ENCODE measurements at regions not wholly inside any gene's neighbourhood (a gene's known extent, or its start where the extent isn't known, plus 50 kb on each side); places are given as distances from the start of the nearest gene placed in this dataset.
"Not testable (repeated sequence)": the region's sequence is repeated elsewhere in the genome, so short reads cannot be mapped to it uniquely, and the experiment has no call there.

DNA sequence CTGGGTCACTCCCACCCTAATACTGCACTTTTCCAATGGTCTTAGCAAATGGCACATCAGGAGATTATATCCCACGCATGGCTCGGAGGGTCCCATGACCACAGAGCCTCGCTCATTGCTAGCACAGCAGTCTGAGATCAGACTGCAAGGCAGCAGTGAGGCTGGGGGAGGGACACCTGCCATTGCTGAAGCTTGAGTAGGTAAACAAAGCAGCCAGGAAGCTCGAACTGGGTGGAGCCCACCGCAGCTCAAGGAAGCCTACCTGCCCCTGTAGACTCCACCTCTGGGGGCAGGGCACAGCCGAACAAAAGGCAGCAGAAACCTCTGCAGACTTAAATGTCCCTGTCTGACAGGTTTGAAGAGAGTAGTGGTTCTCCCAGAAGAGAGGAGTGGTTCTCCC lies 599.0 kb upstream of the GRIN3A start:
- H3K27me3 ChIP-seq (ENCODE audit: insufficient read depth, low read length, poor library complexity, severe bottlenecking); H3K9me3 ChIP-seq (ENCODE audit: low read length); H3K4me1 ChIP-seq (ENCODE audit: insufficient read depth, low read length); H3K36me3 Mint-ChIP-seq; H3K36me3 ChIP-seq (ENCODE audit: insufficient read depth, low read length); CTCF ChIA-PET; H3K4me3 ChIP-seq (ENCODE audit: low read length); H3K27me3 Mint-ChIP-seq; DNase-seq; H3K27ac ChIP-seq (ENCODE audit: low read depth, low read length); H3K4me1 Mint-ChIP-seq; POLR2A ChIA-PET: not testable (repeated sequence)
- Mint-ChIP-seq H3K4me3 (peak overlapping the region in 1 of 7 donors; percentile 54), H3K27ac (peak overlapping the region in 1 of 8 donors; percentile 68), H3K9me3 (peaks cover 7 to 20% (median 16%) of the 10 kb centered on the region in 5 donors)

DNA sequence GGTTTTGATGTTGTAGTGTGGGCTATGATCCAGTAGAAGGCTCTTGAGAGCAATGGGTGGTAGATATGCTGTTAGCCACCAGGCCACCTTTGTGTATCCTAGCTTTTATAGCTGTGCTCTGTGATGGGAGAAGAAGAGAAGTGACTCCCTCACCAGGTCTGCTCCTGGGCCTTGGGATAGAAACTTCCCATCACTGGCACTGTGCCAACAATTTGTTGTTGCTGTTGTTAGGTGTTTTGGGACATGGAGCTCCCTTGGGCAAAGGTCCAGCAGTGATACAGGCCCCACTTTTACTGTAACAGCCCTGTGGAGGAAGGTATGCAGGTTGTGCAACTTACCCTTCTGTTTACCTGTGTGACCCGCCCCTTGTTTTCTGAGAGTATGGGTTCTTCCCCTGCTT lies 570.9 kb upstream of the GRIN3A start:
- no peak overlapping the region for H3K27ac ChIP-seq (ENCODE audit: low read depth, low read length)
- CTCF ChIA-PET: no interaction called here
- Mint-ChIP-seq H3K4me3 (no peak overlapping the region), H3K27me3 (no peaks in the 10 kb centered on the region), H3K36me3 (no peaks in the 10 kb centered on the region), H3K4me1 (no peaks in the 10 kb centered on the region), H3K9me3 (peaks cover 7 to 40% (median 17%) of the 10 kb centered on the region in 5 donors), H3K27ac (no peak overlapping the region)
- no peak overlapping the region for H3K4me3 ChIP-seq (ENCODE audit: low read length)
- POLR2A ChIA-PET: no interaction called here
- no peak for DNase-seq
- no peaks in the 10 kb centered on the region for H3K9me3 ChIP-seq (ENCODE audit: low read length)
- no peaks in the 10 kb centered on the region for H3K4me1 ChIP-seq (ENCODE audit: insufficient read depth, low read length)
- no peaks in the 10 kb centered on the region for H3K27me3 ChIP-seq (ENCODE audit: insufficient read depth, low read length, poor library complexity, severe bottlenecking)
- H3K36me3 ChIP-seq (ENCODE audit: insufficient read depth, low read length): no peaks in the 10 kb centered on the region

GRCh38 chr9:102295188-102295587 lies 556.7 kb upstream of the GRIN3A start:
- no peak overlapping the region for H3K4me3 Mint-ChIP-seq
- H3K4me3 ChIP-seq (ENCODE audit: low read length): no peak overlapping the region
- POLR2A ChIA-PET: no interaction called here

DNA sequence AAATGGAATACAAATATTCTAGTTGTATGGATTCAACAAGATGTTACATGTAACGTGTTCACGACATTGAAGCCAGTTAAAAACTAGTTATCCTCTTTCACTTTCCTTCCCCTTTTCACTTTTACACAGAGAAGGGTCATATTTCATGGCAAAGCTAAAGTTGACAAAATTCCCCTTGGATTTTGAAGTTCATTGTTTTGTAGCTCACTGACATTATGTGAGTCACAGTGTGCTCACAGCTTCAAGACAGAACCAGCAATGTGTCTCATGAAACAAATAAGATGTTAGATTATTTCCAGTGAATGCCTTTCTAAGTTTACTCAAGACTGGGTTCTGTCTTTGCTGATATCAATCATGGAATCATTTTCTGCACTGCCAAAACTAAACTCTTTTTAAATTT lies 535.5 kb upstream of the GRIN3A start:
- ChIA-PET POLR2A (no interaction called here), CTCF (no interaction called here)
- no peaks in the 10 kb centered on the region for H3K36me3 Mint-ChIP-seq
- H3K27ac Mint-ChIP-seq: no peak overlapping the region
- H3K4me1 Mint-ChIP-seq: no peaks in the 10 kb centered on the region
- Histone ChIP-seq H3K9me3 (ENCODE audit: low read length) (no peaks in the 10 kb centered on the region), H3K4me3 (ENCODE audit: low read length) (no peak overlapping the region), H3K27me3 (ENCODE audit: insufficient read depth, low read length, poor library complexity, severe bottlenecking) (no peaks in the 10 kb centered on the region), H3K4me1 (ENCODE audit: insufficient read depth, low read length) (no peaks in the 10 kb centered on the region), H3K27ac (ENCODE audit: low read depth, low read length) (no peak overlapping the region), H3K36me3 (ENCODE audit: insufficient read depth, low read length) (no peaks in the 10 kb centered on the region)
- no peaks in the 10 kb centered on the region for H3K27me3 Mint-ChIP-seq
- DNase-seq: no peak
- no peak overlapping the region for H3K4me3 Mint-ChIP-seq
- peaks cover 2 to 21% (median 3%) of the 10 kb centered on the region in 5 donors for H3K9me3 Mint-ChIP-seq

More at GRCh38 chr9:102295188-102295587, 556.7 kb upstream of the GRIN3A start:
- CTCF ChIA-PET: no interaction called here
- H3K9me3 Mint-ChIP-seq: peaks cover 3 to 16% (median 8%) of the 10 kb centered on the region in 5 donors
- Histone ChIP-seq H3K9me3 (ENCODE audit: low read length) (no peaks in the 10 kb centered on the region), H3K36me3 (ENCODE audit: insufficient read depth, low read length) (no peaks in the 10 kb centered on the region), H3K27ac (ENCODE audit: low read depth, low read length) (no peak overlapping the region), H3K4me1 (ENCODE audit: insufficient read depth, low read length) (no peaks in the 10 kb centered on the region), H3K27me3 (ENCODE audit: insufficient read depth, low read length, poor library complexity, severe bottlenecking) (no peaks in the 10 kb centered on the region)
- H3K36me3 Mint-ChIP-seq: no peaks in the 10 kb centered on the region
- no peak for DNase-seq
- no peaks in the 10 kb centered on the region for H3K27me3 Mint-ChIP-seq
- H3K27ac Mint-ChIP-seq: no peak overlapping the region
- no peaks in the 10 kb centered on the region for H3K4me1 Mint-ChIP-seq

DNA sequence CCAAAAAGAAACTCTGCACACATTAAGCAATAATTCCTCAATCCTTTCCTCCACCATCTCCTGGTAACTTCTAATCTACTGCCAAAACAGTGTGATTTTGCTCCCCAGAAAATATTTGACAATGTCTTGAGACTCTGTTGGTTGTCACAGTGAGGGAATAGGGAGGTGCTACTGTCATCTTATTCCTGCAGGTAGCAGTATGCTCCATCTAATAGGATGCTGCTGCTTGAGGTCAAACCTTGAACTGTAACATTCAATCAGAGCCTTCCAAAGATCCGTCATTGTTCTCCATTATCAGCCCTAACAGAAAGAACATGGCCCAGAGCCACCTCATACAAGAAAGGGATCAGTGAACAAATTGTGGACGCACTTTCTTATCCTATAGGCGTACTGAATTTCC lies 514.7 kb upstream of the GRIN3A start:
- H3K36me3 ChIP-seq (ENCODE audit: insufficient read depth, low read length): no peaks in the 10 kb centered on the region
- H3K27ac ChIP-seq (ENCODE audit: low read depth, low read length): no peak overlapping the region
- H3K9me3 ChIP-seq (ENCODE audit: low read length): no peaks in the 10 kb centered on the region
- ChIA-PET POLR2A (no interaction called here), CTCF (no interaction called here)
- no peak for DNase-seq
- Mint-ChIP-seq H3K27ac (no peak overlapping the region), H3K27me3 (no peaks in the 10 kb centered on the region), H3K4me1 (no peaks in the 10 kb centered on the region), H3K4me3 (no peak overlapping the region), H3K36me3 (no peaks in the 10 kb centered on the region), H3K9me3 (peaks cover 4 to 18% (median 8%) of the 10 kb centered on the region in 5 donors)
- no peaks in the 10 kb centered on the region for H3K4me1 ChIP-seq (ENCODE audit: insufficient read depth, low read length)
- H3K4me3 ChIP-seq (ENCODE audit: low read length): no peak overlapping the region
- no peaks in the 10 kb centered on the region for H3K27me3 ChIP-seq (ENCODE audit: insufficient read depth, low read length, poor library complexity, severe bottlenecking)

- H3K9me3 Mint-ChIP-seq: peaks cover 0 to 34% (median 2%) of the 10 kb centered on the region in 5 donors
- no peak for DNase-seq
- H3K4me3 Mint-ChIP-seq: no peak overlapping the region
- no peaks in the 10 kb centered on the region for H3K36me3 Mint-ChIP-seq
- H3K4me1 ChIP-seq (ENCODE audit: insufficient read depth, low read length): no peaks in the 10 kb centered on the region
- H3K27me3 Mint-ChIP-seq: no peaks in the 10 kb centered on the region
- no peaks in the 10 kb centered on the region for H3K4me1 Mint-ChIP-seq
- H3K36me3 ChIP-seq (ENCODE audit: insufficient read depth, low read length): no peaks in the 10 kb centered on the region
- no peak overlapping the region for H3K27ac ChIP-seq (ENCODE audit: low read depth, low read length)
- POLR2A ChIA-PET: no interaction called here
- no peaks in the 10 kb centered on the region for H3K27me3 ChIP-seq (ENCODE audit: insufficient read depth, low read length, poor library complexity, severe bottlenecking)
- CTCF ChIA-PET: interaction anchor here (0.6 kb wide), 1 partner anchor 9 kb away, joined by 3 read pairs; no protein-coding TSS in a partner anchor
- no peaks in the 10 kb centered on the region for H3K9me3 ChIP-seq (ENCODE audit: low read length)
- H3K4me3 ChIP-seq (ENCODE audit: low read length): no peak overlapping the region
- H3K27ac Mint-ChIP-seq: no peak overlapping the region
Observed at GRCh38 chr9:102244916-102245315, 506.5 kb upstream of the GRIN3A start.

- Histone ChIP-seq H3K9me3 (ENCODE audit: low read length) (no peaks in the 10 kb centered on the region), H3K4me1 (ENCODE audit: insufficient read depth, low read length) (no peaks in the 10 kb centered on the region), H3K4me3 (ENCODE audit: low read length) (no peak overlapping the region), H3K27ac (ENCODE audit: low read depth, low read length) (no peak overlapping the region), H3K27me3 (ENCODE audit: insufficient read depth, low read length, poor library complexity, severe bottlenecking) (no peaks in the 10 kb centered on the region), H3K36me3 (ENCODE audit: insufficient read depth, low read length) (no peaks in the 10 kb centered on the region)
- peaks cover 2 to 13% (median 6%) of the 10 kb centered on the region in 5 donors for H3K9me3 Mint-ChIP-seq
- H3K36me3 Mint-ChIP-seq: no peaks in the 10 kb centered on the region
- H3K27ac Mint-ChIP-seq: no peak overlapping the region
- H3K27me3 Mint-ChIP-seq: no peaks in the 10 kb centered on the region
- no peak overlapping the region for H3K4me3 Mint-ChIP-seq
- CTCF ChIA-PET: no interaction called here
- POLR2A ChIA-PET: no interaction called here
- H3K4me1 Mint-ChIP-seq: no peaks in the 10 kb centered on the region
- DNase-seq: no peak
Observed at GRCh38 chr9:102237520-102237919, 499.1 kb upstream of the GRIN3A start.

GRCh38 chr9:102237094-102237493 lies 498.6 kb upstream of the GRIN3A start:
- no peaks in the 10 kb centered on the region for H3K36me3 ChIP-seq (ENCODE audit: insufficient read depth, low read length)
- no peak overlapping the region for H3K27ac ChIP-seq (ENCODE audit: low read depth, low read length)
- H3K4me1 ChIP-seq (ENCODE audit: insufficient read depth, low read length): no peaks in the 10 kb centered on the region
- H3K4me3 Mint-ChIP-seq: no peak overlapping the region
- POLR2A ChIA-PET: no interaction called here
- no peaks in the 10 kb centered on the region for H3K4me1 Mint-ChIP-seq
- DNase-seq: no peak
- no peak overlapping the region for H3K27ac Mint-ChIP-seq
- no peaks in the 10 kb centered on the region for H3K36me3 Mint-ChIP-seq
- peaks cover 2 to 15% (median 8%) of the 10 kb centered on the region in 5 donors for H3K9me3 Mint-ChIP-seq
- CTCF ChIA-PET: no interaction called here
- H3K9me3 ChIP-seq (ENCODE audit: low read length): no peaks in the 10 kb centered on the region
- no peaks in the 10 kb centered on the region for H3K27me3 ChIP-seq (ENCODE audit: insufficient read depth, low read length, poor library complexity, severe bottlenecking)
- no peaks in the 10 kb centered on the region for H3K27me3 Mint-ChIP-seq
- no peak overlapping the region for H3K4me3 ChIP-seq (ENCODE audit: low read length)

- POLR2A ChIA-PET; CTCF ChIA-PET; H3K27ac ChIP-seq (ENCODE audit: low read depth, low read length); H3K36me3 ChIP-seq (ENCODE audit: insufficient read depth, low read length); H3K4me3 ChIP-seq (ENCODE audit: low read length); H3K9me3 ChIP-seq (ENCODE audit: low read length); H3K27me3 ChIP-seq (ENCODE audit: insufficient read depth, low read length, poor library complexity, severe bottlenecking); H3K27me3 Mint-ChIP-seq; H3K36me3 Mint-ChIP-seq; DNase-seq; H3K4me1 ChIP-seq (ENCODE audit: insufficient read depth, low read length); H3K4me3 Mint-ChIP-seq; H3K27ac Mint-ChIP-seq; H3K4me1 Mint-ChIP-seq; H3K9me3 Mint-ChIP-seq: not testable (repeated sequence)
Observed at GRCh38 chr9:102227416-102227815, 489.0 kb upstream of the GRIN3A start.

All from CD8-positive, alpha-beta memory T cell (primary cell).